ENCODE measurements at regions not wholly inside any gene's neighbourhood (a gene's known extent, or its start where the extent isn't known, plus 50 kb on each side); places are given as distances from the start of the nearest gene placed in this dataset.

- TF ChIP-seq YY1 (IDR thresholded peaks at IDR 0.05; ENCODE audit: insufficient read depth, insufficient read length) (no peak), ZNF274 (IDR thresholded peaks at IDR 0.05; ENCODE audit: low read depth, low read length) (no peak)
Observed at GRCh38 chr4:143085224-143085623, 99.5 kb upstream of the USP38 start.

All from NT2/D1 (cell line).